WTC11 (cell line): ENCODE measurements at regions not wholly inside any gene's neighbourhood (a gene's known extent, or its start where the extent isn't known, plus 50 kb on each side); places are given as distances from the start of the nearest gene placed in this dataset.

Experiments used
- ATAC-seq: fragments of 200-7000 bp; cut with Tn5 transposase; 2 replicates; pipeline ENCODE4 v1.10.0; 2021; ENCODE audit warnings: mild to moderate bottlenecking, moderate library complexity
- CTCF ChIA-PET: fragments of 300-600 bp; sonication (Branson Sonifier 250); formaldehyde crosslinking; loops from one replicate; lab custom pipeline; 2021; ENCODE audit warnings: antibody characterized with exemption; lab: Charles Lee
- POLR2A ChIA-PET: fragments of 350-600 bp; sonication (Branson Sonifier 250); formaldehyde crosslinking; loops from one replicate; lab custom pipeline; 2021; ENCODE audit warnings: antibody characterized with exemption; lab: Charles Lee
- DNase-seq: peaks from one replicate; pipeline ENCODE4 v3.0.0; 2021; ENCODE audit warnings: low spot score
- H3K27ac Mint-ChIP-seq: 2 replicates; pipeline ENCODE4 v1.8.0; 2021; ENCODE audit warnings: mixed read lengths
- H3K27me3 Mint-ChIP-seq: 2 replicates; pipeline ENCODE4 v1.8.0; 2021; ENCODE audit warnings: low read depth, mild to moderate bottlenecking, moderate library complexity, mixed read lengths
- H3K36me3 Mint-ChIP-seq: 2 replicates; pipeline ENCODE4 v1.8.0; 2021; ENCODE audit warnings: mixed read lengths
- H3K4me1 Mint-ChIP-seq: 2 replicates; pipeline ENCODE4 v1.8.0; 2022; ENCODE audit warnings: mixed read lengths
- H3K4me3 Mint-ChIP-seq: 2 replicates; pipeline ENCODE4 v1.8.0; 2021; ENCODE audit warnings: mild to moderate bottlenecking, moderate library complexity, mixed read lengths
- H3K9me3 Mint-ChIP-seq: 2 replicates; pipeline ENCODE4 v1.8.0; 2021; ENCODE audit warnings: mixed read lengths
- ELF4 ChIP-seq: sonication (generic); formaldehyde crosslinking; IDR thresholded peaks from 2 replicates; pipeline ENCODE4 v1.8.1; 2022; ENCODE audit warnings: low read depth, mild to moderate bottlenecking, moderate library complexity, missing genetic modification reagents
- EMX1 ChIP-seq: fragments of 250-450 bp; sonication (Bioruptor Pico); IDR thresholded peaks from 2 replicates; pipeline ENCODE4 v1.8.0; 2021; ENCODE audit warnings: mild to moderate bottlenecking
- ETV6 ChIP-seq: sonication (generic); formaldehyde crosslinking; IDR thresholded peaks from 2 replicates; pipeline ENCODE4 v1.8.1; 2022; ENCODE audit warnings: mild to moderate bottlenecking, missing genetic modification reagents
- FOXJ3 ChIP-seq: sonication (generic); formaldehyde crosslinking; IDR thresholded peaks from 2 replicates; pipeline ENCODE4 v1.9.0; 2021; ENCODE audit warnings: missing genetic modification reagents, mild to moderate bottlenecking, borderline replicate concordance
- FOXP1 ChIP-seq: sonication (generic); formaldehyde crosslinking; IDR thresholded peaks from 2 replicates; pipeline ENCODE4 v1.8.0; 2022; ENCODE audit warnings: missing genetic modification reagents, mild to moderate bottlenecking, moderate library complexity, borderline replicate concordance
- JAZF1 ChIP-seq: fragments of 250-450 bp; sonication (Bioruptor Pico); IDR thresholded peaks from 2 replicates; pipeline ENCODE4 v1.9.0; 2021; ENCODE audit warnings: moderate library complexity, mild to moderate bottlenecking, inconsistent platforms
- RELA ChIP-seq: sonication (generic); formaldehyde crosslinking; IDR thresholded peaks from 2 replicates; pipeline ENCODE4 v1.8.1; 2022; ENCODE audit warnings: missing genetic modification reagents, mild to moderate bottlenecking, borderline replicate concordance
- SMAD3 ChIP-seq: sonication (generic); formaldehyde crosslinking; IDR thresholded peaks from 2 replicates; pipeline ENCODE4 v1.8.0; 2022; ENCODE audit warnings: missing genetic modification reagents, mild to moderate bottlenecking, borderline replicate concordance
- SOX15 ChIP-seq: fragments of 250-450 bp; sonication (Bioruptor Pico); IDR thresholded peaks from 2 replicates; pipeline ENCODE4 v1.9.0; 2021; ENCODE audit warnings: mild to moderate bottlenecking
- TEAD1 ChIP-seq: sonication (generic); formaldehyde crosslinking; IDR thresholded peaks from 2 replicates; pipeline ENCODE4 v1.8.0; 2022; ENCODE audit warnings: mild to moderate bottlenecking, missing genetic modification reagents
- TP53 ChIP-seq: sonication (generic); formaldehyde crosslinking; IDR thresholded peaks from 2 replicates; pipeline ENCODE4 v1.8.1; 2023; ENCODE audit warnings: mild to moderate bottlenecking, missing genetic modification reagents
- ZNF263 ChIP-seq: sonication (generic); formaldehyde crosslinking; IDR thresholded peaks from 2 replicates; pipeline ENCODE4 v1.8.1; 2022; ENCODE audit warnings: low read depth, mild to moderate bottlenecking, moderate library complexity, missing genetic modification reagents
- ZNF317 ChIP-seq: sonication (generic); formaldehyde crosslinking; IDR thresholded peaks from 2 replicates; pipeline ENCODE4 v1.8.1; 2023; ENCODE audit warnings: low read depth, mild to moderate bottlenecking, moderate library complexity, missing genetic modification reagents, borderline replicate concordance
- ZNF416 ChIP-seq: fragments of 250-450 bp; sonication (Bioruptor Pico); IDR thresholded peaks from 2 replicates; pipeline ENCODE4 v1.9.0; 2021; ENCODE audit warnings: mild to moderate bottlenecking, inconsistent platforms
- ZNF423 ChIP-seq: fragments of 250-450 bp; sonication (Bioruptor Pico); IDR thresholded peaks from 2 replicates; pipeline ENCODE4 v2.1.2; 2022; ENCODE audit warnings: mild to moderate bottlenecking, moderate library complexity
- ZNF671 ChIP-seq: fragments of 250-450 bp; sonication (Bioruptor Pico); IDR thresholded peaks from 2 replicates; pipeline ENCODE4 v1.8.0; 2021; ENCODE audit warnings: mild to moderate bottlenecking
- TF ChIP-seq, protein P1 (sequence below): fragments of 200-600 bp; IDR thresholded peaks from 2 replicates; pipeline ENCODE4 v1.8.0; 2022; ENCODE audit warnings: antibody characterized with exemption
- TF ChIP-seq, protein P2 (sequence below): sonication (generic); formaldehyde crosslinking; IDR thresholded peaks from 2 replicates; pipeline ENCODE4 v1.8.0; 2022; ENCODE audit warnings: mild to moderate bottlenecking, missing genetic modification reagents
- TF ChIP-seq, protein P3 (sequence below): sonication (generic); formaldehyde crosslinking; IDR thresholded peaks from 2 replicates; pipeline ENCODE4 v1.8.1; 2022; ENCODE audit warnings: low read depth, missing genetic modification reagents, borderline replicate concordance
- TF ChIP-seq, protein P4 (sequence below): fragments of 250-450 bp; sonication (Bioruptor Pico); IDR thresholded peaks from 2 replicates; pipeline ENCODE4 v1.8.0; 2021; ENCODE audit warnings: mild to moderate bottlenecking
- TF ChIP-seq, protein P5 (sequence below): sonication (generic); formaldehyde crosslinking; IDR thresholded peaks from 2 replicates; pipeline ENCODE4 v1.8.1; 2023; ENCODE audit warnings: mild to moderate bottlenecking, missing genetic modification reagents, moderate library complexity
- TF ChIP-seq, protein P6 (sequence below): fragments of 250-450 bp; sonication (Bioruptor Pico); IDR thresholded peaks from 2 replicates; pipeline ENCODE4 v1.9.0; 2021; ENCODE audit warnings: mild to moderate bottlenecking, borderline replicate concordance

DNA sequence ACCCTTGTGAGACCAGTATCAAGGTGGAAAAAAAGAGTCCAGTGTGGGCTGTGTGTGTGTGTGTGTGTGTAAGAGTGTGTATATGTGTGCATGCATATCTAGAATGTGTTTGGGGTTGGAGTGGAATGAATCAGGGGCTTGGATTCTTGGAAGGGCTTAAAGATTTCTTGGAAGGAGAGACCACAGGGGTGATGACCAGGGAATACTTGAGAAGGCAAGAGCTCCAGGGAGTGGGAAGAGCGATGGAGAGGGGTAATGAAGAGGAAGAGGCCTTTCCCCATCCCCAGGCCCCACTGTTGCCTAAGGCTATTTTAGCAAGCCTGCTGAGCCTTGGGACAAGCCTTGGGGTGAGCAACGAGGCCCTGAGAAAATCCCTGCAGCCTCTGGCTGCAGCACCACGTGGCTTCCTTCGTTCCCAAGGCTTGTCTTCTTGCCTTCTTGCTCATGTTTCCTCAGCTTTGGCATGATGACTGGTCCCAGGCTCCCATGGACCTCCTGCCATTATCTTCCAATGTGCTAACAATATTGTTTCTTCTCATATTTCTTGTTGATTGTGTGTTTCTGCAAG, 663.4 kb downstream of the INHBA start:
- H3K4me1 Mint-ChIP-seq = peaks cover 4% of the 10 kb centered on the region; the same call in 1 of the 2 replicates
- DNase-seq (no peak), ATAC-seq (no peak)
- CTCF ChIA-PET = no interaction called here
- no peaks in the 10 kb centered on the region for H3K27me3 Mint-ChIP-seq
- peaks cover 14% of the 10 kb centered on the region for H3K9me3 Mint-ChIP-seq
- H3K27ac Mint-ChIP-seq = no peak overlapping the region
- no peaks in the 10 kb centered on the region for H3K36me3 Mint-ChIP-seq
- POLR2A ChIA-PET = no interaction called here
- H3K4me3 Mint-ChIP-seq = no peak overlapping the region
- TF ChIP-seq FOXJ3 (CRISPR knock-in tag) = no peak
- TF ChIP-seq TP53 (CRISPR knock-in tag) = no peak
- no peak for TF ChIP-seq SMAD3 (CRISPR knock-in tag)
- no peak for TF ChIP-seq JAZF1 (CRISPR knock-in tag)
- TF ChIP-seq ZNF416 = no peak
- no peak for TF ChIP-seq ELF4 (CRISPR knock-in tag)
- TF ChIP-seq ZNF317 = no peak
- no peak for TF ChIP-seq ZNF263

DNA sequence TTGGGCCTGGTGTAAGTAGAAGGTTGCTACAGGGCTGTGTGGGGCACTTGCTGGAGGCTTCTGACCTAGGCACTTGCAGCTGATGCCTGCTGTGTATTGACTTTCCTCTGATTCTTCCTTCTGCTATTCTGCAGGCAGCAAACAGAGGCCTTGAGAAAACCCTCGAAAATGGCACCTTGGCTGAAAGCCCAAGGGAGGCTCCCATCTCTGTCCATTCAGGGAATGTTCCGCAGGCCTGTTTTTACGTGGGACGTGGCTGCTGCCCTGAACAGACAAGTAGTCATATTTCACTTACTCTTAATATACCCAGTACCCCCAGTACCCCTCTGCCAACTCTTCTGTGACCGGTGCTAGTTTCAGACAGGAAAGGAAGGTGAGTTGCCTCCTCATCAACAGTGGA, 664.7 kb downstream of the INHBA start:
- POLR2A ChIA-PET = no interaction called here
- H3K4me1 Mint-ChIP-seq = peaks cover 4% of the 10 kb centered on the region; the same call in 1 of the 2 replicates
- peaks cover 10% of the 10 kb centered on the region for H3K9me3 Mint-ChIP-seq
- DNase-seq = no peak
- H3K27ac Mint-ChIP-seq = no peak overlapping the region
- TF ChIP-seq EMX1 (CRISPR knock-in tag) = no peak
- TF ChIP-seq, protein P1, sequence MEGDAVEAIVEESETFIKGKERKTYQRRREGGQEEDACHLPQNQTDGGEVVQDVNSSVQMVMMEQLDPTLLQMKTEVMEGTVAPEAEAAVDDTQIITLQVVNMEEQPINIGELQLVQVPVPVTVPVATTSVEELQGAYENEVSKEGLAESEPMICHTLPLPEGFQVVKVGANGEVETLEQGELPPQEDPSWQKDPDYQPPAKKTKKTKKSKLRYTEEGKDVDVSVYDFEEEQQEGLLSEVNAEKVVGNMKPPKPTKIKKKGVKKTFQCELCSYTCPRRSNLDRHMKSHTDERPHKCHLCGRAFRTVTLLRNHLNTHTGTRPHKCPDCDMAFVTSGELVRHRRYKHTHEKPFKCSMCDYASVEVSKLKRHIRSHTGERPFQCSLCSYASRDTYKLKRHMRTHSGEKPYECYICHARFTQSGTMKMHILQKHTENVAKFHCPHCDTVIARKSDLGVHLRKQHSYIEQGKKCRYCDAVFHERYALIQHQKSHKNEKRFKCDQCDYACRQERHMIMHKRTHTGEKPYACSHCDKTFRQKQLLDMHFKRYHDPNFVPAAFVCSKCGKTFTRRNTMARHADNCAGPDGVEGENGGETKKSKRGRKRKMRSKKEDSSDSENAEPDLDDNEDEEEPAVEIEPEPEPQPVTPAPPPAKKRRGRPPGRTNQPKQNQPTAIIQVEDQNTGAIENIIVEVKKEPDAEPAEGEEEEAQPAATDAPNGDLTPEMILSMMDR = no peak
- TF ChIP-seq, protein P2, sequence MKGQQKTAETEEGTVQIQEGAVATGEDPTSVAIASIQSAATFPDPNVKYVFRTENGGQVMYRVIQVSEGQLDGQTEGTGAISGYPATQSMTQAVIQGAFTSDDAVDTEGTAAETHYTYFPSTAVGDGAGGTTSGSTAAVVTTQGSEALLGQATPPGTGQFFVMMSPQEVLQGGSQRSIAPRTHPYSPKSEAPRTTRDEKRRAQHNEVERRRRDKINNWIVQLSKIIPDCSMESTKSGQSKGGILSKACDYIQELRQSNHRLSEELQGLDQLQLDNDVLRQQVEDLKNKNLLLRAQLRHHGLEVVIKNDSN = no peak
- TF ChIP-seq FOXP1 (CRISPR knock-in tag) = no peak
- no peak for TF ChIP-seq SOX15
- TF ChIP-seq, protein P3, sequence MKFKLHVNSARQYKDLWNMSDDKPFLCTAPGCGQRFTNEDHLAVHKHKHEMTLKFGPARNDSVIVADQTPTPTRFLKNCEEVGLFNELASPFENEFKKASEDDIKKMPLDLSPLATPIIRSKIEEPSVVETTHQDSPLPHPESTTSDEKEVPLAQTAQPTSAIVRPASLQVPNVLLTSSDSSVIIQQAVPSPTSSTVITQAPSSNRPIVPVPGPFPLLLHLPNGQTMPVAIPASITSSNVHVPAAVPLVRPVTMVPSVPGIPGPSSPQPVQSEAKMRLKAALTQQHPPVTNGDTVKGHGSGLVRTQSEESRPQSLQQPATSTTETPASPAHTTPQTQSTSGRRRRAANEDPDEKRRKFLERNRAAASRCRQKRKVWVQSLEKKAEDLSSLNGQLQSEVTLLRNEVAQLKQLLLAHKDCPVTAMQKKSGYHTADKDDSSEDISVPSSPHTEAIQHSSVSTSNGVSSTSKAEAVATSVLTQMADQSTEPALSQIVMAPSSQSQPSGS = no peak
- no peak for TF ChIP-seq ZNF317
- TF ChIP-seq, protein P4, sequence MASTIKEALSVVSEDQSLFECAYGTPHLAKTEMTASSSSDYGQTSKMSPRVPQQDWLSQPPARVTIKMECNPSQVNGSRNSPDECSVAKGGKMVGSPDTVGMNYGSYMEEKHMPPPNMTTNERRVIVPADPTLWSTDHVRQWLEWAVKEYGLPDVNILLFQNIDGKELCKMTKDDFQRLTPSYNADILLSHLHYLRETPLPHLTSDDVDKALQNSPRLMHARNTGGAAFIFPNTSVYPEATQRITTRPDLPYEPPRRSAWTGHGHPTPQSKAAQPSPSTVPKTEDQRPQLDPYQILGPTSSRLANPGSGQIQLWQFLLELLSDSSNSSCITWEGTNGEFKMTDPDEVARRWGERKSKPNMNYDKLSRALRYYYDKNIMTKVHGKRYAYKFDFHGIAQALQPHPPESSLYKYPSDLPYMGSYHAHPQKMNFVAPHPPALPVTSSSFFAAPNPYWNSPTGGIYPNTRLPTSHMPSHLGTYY = no peak
- TF ChIP-seq ETV6 (CRISPR knock-in tag) = no peak
- no peak for TF ChIP-seq TEAD1 (CRISPR knock-in tag)
- TF ChIP-seq, all 79 proteins: peak for 0
- CTCF ChIA-PET = no interaction called here
- Mint-ChIP-seq H3K27me3 (no peaks in the 10 kb centered on the region), H3K4me3 (no peak overlapping the region), H3K36me3 (no peaks in the 10 kb centered on the region)
- no peak for ATAC-seq

DNA sequence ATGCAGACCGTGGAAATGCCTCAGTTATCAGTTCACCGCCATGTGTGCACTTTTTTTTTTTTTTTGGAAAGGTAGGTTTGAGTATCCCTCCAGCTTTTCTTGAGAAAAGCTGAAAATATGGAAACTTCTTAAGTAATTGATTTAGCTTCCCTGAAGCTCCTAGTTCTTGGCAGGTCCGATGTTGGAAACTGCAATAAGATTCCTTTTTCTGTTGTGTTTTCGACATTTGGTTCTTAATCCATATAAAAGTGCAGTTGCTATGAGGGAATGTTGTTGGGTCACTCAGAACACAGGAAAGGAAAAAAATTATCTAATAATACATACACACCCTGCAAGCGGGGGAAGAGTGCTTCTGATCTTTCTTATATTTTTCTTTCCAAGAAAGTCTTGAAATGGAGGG, 665.2 kb downstream of the INHBA start:
- CTCF ChIA-PET = no interaction called here
- DNase-seq (no peak), ATAC-seq (no peak)
- Mint-ChIP-seq H3K4me1 (peaks cover 4% of the 10 kb centered on the region; the same call in 1 of the 2 replicates), H3K27ac (no peak overlapping the region), H3K27me3 (no peaks in the 10 kb centered on the region), H3K9me3 (peaks cover 5% of the 10 kb centered on the region; the same call in 1 of the 2 replicates), H3K36me3 (no peaks in the 10 kb centered on the region), H3K4me3 (no peak overlapping the region)
- POLR2A ChIA-PET = interaction anchor here (0.7 kb wide), 1 partner anchor 164 kb away, joined by 6 read pairs; no protein-coding TSS in a partner anchor
- TF ChIP-seq, protein P3 = no peak
- no peak for TF ChIP-seq ZNF671
- TF ChIP-seq, protein P5, sequence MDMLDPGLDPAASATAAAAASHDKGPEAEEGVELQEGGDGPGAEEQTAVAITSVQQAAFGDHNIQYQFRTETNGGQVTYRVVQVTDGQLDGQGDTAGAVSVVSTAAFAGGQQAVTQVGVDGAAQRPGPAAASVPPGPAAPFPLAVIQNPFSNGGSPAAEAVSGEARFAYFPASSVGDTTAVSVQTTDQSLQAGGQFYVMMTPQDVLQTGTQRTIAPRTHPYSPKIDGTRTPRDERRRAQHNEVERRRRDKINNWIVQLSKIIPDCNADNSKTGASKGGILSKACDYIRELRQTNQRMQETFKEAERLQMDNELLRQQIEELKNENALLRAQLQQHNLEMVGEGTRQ (CRISPR knock-in tag) = no peak
- no peak for TF ChIP-seq ZNF423 (CRISPR knock-in tag)
- TF ChIP-seq, protein P6, sequence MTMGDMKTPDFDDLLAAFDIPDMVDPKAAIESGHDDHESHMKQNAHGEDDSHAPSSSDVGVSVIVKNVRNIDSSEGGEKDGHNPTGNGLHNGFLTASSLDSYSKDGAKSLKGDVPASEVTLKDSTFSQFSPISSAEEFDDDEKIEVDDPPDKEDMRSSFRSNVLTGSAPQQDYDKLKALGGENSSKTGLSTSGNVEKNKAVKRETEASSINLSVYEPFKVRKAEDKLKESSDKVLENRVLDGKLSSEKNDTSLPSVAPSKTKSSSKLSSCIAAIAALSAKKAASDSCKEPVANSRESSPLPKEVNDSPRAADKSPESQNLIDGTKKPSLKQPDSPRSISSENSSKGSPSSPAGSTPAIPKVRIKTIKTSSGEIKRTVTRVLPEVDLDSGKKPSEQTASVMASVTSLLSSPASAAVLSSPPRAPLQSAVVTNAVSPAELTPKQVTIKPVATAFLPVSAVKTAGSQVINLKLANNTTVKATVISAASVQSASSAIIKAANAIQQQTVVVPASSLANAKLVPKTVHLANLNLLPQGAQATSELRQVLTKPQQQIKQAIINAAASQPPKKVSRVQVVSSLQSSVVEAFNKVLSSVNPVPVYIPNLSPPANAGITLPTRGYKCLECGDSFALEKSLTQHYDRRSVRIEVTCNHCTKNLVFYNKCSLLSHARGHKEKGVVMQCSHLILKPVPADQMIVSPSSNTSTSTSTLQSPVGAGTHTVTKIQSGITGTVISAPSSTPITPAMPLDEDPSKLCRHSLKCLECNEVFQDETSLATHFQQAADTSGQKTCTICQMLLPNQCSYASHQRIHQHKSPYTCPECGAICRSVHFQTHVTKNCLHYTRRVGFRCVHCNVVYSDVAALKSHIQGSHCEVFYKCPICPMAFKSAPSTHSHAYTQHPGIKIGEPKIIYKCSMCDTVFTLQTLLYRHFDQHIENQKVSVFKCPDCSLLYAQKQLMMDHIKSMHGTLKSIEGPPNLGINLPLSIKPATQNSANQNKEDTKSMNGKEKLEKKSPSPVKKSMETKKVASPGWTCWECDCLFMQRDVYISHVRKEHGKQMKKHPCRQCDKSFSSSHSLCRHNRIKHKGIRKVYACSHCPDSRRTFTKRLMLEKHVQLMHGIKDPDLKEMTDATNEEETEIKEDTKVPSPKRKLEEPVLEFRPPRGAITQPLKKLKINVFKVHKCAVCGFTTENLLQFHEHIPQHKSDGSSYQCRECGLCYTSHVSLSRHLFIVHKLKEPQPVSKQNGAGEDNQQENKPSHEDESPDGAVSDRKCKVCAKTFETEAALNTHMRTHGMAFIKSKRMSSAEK (CRISPR knock-in tag) = no peak
- no peak for TF ChIP-seq RELA (CRISPR knock-in tag)
